HG03066 (cell line): ENCODE measurements at regions not wholly inside any gene's neighbourhood (a gene's known extent, or its start where the extent isn't known, plus 50 kb on each side); places are given as distances from the start of the nearest gene placed in this dataset.
"Not testable (repeated sequence)": the region's sequence is repeated elsewhere in the genome, so short reads cannot be mapped to it uniquely, and the experiment has no call there.

Source experiments
- ATAC-seq: cut with Tn5 transposase; IDR thresholded peaks from one replicate; pipeline ENCODE4 v1.9.1; 2021; ENCODE audit warnings: low read depth; ENCODE audit not compliant: unreplicated experiment

- no peak for ATAC-seq
These were observed 79.7 kb upstream of the SFSWAP start for GRCh38 chr12:131631230-131631629.

DNA sequence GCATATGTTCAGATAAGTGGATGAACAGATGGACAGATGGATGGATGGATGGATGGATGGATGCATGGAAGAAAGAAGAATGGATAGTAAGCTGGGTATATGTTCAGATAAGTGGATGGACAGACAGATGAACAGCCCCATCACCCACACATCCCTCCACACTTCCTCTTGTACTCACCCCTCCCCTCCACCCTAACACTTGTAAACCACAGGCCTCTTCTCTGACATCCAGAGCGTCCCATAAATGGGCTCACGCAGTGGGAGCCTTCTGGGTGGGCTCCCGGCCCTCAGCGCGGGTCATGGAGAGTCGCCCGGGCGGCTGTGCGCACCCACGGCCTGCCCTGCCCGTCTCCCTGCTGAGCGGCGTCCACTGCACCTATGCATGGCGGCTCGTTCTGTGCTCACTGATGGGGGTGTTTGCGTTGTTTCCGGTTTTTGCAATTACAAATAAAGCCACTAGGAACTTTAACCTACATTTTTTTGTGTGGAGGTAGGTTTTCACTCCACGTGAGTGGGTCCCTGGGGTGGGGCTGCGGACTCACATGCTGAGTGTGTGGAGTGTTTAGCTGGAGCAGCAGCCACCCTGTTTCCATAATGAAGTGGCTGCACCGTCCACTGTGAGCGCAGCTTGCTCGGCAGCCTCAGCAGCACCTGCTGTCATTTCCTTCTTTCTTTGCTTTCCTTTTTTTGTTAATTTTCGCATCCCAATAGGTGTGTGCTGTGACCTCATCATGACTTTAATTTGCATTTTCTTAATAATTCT is 78.8 kb upstream of the SFSWAP start:
- ATAC-seq, result not testable (repeated sequence)

DNA sequence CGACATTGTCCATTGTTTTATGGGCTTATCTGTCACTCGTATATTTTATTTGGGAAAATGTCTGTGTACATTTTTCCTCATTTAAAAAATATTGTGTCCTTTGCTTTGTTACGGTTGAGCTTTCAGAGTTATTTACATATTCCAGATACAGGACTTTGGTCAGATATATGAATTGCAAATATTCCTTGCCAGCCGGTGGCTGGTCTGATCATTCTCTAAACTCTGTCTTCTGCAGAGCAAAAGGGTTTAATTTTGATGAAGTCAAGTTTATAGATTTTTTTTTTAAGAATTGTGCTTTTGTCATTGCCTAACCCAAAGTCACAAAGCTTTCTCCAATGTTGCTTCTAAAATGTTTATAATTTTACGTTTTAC is 78.3 kb upstream of the SFSWAP start:
- ATAC-seq, result not testable (repeated sequence)

DNA sequence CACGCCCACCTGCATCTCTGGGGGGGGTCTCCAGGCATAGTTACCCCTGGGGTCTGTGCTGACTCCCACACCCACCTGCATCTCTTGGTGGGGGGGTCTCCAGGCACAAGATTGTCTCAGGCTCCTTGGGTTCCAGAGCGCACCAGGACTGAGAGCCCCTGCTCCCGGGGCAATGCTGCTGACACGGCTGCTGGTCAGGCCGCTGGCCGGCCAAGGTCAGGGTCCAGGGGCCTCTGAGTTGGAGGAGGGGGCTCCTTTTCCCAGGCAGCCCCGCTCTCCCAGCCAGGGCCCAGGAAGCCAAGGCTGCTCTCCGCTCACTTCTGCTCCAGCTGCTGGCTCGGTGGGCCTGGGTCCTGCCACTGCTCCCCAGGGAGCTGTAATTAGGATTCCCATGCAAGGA is 77.3 kb upstream of the SFSWAP start:
- not testable (repeated sequence) for ATAC-seq

- no peak for ATAC-seq
These were observed 76.9 kb upstream of the SFSWAP start for GRCh38 chr12:131634037-131634436.

- ATAC-seq, result not testable (repeated sequence)
These were observed 75.9 kb upstream of the SFSWAP start for GRCh38 chr12:131635012-131635411.

DNA sequence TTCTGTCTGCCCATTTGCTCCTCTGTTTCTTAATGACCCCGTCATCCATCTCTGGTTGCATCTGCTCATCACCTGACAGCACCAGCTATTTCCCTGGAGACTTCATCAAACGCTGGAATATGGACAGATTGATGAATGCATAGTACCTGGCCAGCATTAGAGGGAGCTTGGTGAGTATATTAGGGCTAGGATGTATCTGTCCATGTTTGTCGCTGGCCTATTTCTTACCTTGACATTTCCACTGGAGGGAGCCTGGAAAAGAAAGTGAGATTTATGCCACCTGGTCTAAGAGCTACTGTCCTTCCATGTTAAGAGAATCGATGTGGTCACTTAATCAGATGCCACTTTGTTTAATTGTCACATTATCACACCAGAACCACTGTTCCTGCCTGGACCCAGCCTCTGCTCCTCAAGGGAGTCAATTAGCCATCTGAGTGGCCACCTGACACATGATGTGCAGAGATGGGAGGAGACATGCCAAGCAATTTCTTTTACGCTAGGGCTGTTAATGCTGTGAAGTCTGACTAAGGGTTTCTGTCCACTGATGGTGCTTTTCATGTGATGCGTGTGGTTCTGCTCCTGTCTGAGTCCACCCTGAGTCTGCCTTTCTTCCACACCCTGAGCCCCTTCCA is 75.3 kb upstream of the SFSWAP start:
- ATAC-seq, result no peak

DNA sequence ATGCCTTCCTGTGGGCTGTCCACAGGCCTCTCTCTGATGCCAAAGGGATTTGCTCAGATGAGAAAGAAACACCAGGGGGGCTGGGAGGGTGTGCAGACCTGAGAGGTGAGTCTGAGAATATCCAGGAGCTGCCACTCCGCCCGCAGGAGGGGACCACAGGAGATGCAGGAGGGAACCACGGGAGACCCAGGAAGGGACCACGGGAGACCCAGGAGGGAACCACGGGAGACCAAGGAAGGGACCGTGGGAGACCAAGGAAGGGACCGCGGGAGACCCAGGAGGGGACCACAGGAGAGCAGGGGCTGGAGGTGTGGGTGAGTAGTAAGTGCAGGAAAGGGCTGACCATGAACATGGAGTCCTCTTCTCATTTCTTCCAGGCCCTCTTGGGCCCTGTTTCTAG is 74.6 kb upstream of the SFSWAP start:
- ATAC-seq, result no peak

GRCh38 chr12:131636940-131637750 is 73.7 kb upstream of the SFSWAP start:
- ATAC-seq, result no peak

- no peak for ATAC-seq
These were observed 72.9 kb upstream of the SFSWAP start for GRCh38 chr12:131637986-131638385.

GRCh38 chr12:131639270-131639940 is 71.5 kb upstream of the SFSWAP start:
- no peak for ATAC-seq

DNA sequence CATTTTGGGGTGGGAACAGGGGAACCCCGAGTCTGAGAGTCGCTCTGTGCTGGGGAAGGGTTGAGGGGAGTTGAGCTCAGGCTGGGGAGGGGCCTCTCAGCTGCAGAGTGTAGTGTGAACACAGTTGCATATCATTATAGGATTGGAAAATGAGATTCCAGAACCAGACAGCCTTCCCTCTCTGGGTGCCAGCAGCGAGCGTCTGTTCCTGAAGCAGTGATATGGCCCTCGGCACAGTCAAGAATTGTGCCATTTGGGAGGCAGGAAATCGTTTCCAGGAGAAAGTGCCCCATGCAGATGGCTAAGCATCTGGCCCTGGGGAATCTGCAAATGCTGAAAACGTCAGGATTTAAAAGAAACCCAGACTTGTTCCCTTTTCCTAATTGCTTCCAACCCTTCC is 70.4 kb upstream of the SFSWAP start:
- no peak for ATAC-seq

DNA sequence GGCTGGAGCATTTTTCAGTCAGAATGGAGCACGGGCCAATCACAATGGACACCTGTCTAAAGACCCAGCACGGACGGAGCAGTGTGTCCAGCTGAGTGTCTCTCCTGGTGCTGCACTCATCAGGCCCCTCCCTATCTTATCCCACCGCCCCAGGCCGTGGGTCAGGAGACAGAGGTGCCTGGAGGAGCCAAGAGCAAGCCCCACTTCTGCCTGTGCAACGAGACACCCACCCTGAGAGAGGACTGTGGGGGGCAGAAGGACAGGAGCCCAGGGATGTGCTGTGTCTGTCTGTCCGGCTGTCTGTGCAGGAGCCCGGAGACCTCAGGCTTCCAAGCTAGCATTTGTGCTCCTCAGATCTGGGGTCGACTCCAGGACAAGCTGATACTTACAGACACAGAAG is 69.6 kb upstream of the SFSWAP start:
- ATAC-seq, result no peak

DNA sequence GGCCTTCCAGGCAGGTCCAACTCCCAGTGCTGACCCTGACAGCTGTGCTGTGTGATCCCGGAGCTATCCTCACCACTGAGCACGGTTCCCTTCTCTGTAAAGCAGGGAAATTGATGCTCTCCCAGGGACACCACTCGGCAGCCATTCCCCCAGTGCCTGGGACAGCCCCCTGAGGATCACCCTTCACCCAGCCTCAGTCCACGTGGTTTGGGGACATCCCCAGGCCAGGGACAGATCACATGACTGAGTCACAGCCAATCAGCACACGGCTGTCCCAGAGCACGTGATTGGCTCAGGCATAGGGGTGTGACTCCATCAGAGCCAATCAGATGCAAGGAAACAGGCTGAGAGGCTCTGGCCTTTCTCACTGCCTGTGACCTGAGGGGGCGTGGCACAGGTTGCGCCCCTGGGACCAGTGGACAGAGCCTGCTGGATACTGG is 68.8 kb upstream of the SFSWAP start:
- ATAC-seq, result no peak

- no peak for ATAC-seq
These were observed 68.1 kb upstream of the SFSWAP start for GRCh38 chr12:131642771-131643170.

DNA sequence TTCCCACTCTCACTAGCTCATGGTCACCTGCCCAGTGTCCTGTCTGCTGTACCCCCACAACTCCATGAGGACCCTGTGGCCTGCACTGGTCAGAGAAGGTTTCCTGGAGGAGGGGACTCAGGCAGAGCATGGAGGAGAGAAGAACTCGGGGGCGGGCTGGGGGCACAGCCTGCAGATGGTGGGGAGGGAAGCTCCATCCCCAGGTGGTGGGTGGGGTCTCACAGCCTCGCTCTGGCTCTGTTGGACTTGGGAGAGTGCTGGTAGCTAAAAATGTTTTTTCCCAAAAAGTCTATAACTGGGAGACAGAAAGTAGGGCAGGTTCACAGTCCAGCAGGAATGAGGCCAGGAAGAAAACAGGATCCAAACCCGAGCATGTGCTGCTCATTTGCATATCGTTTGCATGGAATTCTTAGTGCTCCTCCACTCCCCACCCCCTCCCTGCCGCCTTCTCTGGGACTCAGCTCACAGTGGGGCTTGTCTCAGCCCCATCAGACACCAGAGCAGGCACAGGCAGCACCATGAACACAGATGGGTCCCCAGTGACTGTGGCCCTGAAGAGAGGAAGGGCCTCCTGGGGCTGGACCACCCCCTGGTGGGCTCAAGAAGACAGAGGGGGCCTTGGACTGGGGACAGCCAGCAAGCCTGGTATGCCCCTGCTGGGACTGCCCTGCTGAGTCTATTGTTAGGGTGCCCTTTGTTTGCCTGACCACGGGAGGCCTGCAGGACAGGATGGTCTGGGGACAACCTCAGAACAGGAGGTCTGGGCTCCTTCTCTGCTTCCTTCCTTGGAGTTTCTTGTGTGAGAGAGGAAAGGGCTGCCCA is 67.0 kb upstream of the SFSWAP start:
- ATAC-seq, result no peak

DNA sequence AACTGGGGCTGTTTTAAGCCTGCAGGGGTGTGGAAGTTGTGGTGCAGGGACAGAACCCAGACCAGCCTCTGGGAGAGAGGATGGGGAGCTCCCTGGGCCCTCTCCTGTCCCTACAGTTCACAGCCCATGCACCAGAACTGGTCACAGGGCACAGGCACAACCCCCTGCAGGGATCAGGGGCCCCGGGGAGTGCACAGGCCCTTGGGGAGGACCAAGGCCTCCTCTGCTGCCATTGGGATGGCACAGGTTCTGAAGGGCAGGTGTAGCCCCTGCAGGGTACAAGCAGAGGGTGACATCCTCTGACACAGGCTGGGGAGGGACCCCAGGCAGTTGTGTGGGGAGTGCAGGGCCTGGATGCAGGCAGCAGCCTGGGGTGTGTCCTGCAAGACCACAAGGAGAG is 66.4 kb upstream of the SFSWAP start:
- ATAC-seq, result no peak

DNA sequence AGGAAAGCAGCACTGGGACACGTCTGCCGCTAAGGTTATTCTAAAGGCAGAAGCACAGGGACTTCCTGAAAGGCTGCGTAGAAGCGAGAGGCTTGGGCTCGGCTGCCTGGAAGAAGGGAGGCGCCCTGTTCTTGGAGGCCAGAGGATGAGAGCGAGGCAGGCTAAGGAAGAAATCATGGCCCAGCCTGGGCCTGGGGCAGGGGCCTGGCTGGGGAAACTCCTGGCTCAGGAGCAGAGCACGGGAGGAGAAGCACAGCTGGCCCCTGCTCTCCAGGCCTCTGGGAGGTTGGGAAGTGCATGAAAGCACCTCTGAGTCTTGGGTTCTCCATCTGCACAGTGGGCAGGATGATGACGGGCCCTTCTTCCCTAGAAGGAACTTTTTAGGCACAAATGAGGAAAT is 66.0 kb upstream of the SFSWAP start:
- not testable (repeated sequence) for ATAC-seq

DNA sequence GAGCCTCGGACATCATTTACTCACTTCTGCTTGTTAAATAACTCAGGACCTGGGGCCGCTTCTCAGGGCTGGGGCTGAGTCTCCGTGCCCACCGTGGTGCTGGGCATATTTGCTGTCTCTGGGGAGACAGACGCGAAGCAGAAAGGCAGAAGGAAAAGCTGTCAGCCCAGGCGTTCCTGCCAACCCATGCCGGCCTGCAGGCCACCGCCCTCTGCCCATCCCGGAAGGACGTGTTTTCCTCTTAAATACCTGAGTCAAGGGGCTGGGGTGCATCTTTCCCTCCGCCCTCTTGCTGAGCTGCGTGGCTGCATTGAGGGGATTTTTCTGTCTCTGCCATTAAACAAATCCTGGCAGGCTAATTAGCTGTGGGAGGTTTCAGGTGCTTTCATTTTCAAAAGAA is 65.3 kb upstream of the SFSWAP start:
- ATAC-seq, result not testable (repeated sequence)

- ATAC-seq, result not testable (repeated sequence)
These were observed 64.4 kb upstream of the SFSWAP start for GRCh38 chr12:131646444-131646843.
